Esophagus muscularis mucosa (tissue), 4 donors: ENCODE measurements at regions not wholly inside any gene's neighbourhood (a gene's known extent, or its start where the extent isn't known, plus 50 kb on each side); places are given as distances from the start of the nearest gene placed in this dataset.

Experiments used
- CTCF ChIP-seq, 3 experiments: fragments of 200-600 bp in 2 of 3; fragments of 450-650 bp in 1 of 3; sonication (generic) in 2 of 3; IDR thresholded peaks; one replicate each; pipeline ENCODE4 v1.5.1; 2017 to 2019; ENCODE audit warnings: antibody characterized with exemption in 3 of 3, mild to moderate bottlenecking in 2 of 3, moderate library complexity in 1 of 3
- EP300 ChIP-seq: sonication (generic); formaldehyde crosslinking; IDR thresholded peaks from one replicate; pipeline ENCODE4 v1.6.1; 2017; ENCODE audit warnings: antibody characterized with exemption
- POLR2A ChIP-seq: fragments of 450-650 bp; IDR thresholded peaks from one replicate; pipeline ENCODE4 v1.6.1; 2017; ENCODE audit warnings: antibody characterized with exemption, moderate library complexity, mild to moderate bottlenecking, low read depth

GRCh38 chr1:221488550-221488949 lies 253.3 kb downstream of the DUSP10 start:
- no peak for TF ChIP-seq CTCF (IDR thresholded peaks at IDR 0.05)
- no peak for TF ChIP-seq POLR2A
- TF ChIP-seq EP300, result no peak
